HCT116 (cell line): ENCODE measurements at regions not wholly inside any gene's neighbourhood (a gene's known extent, or its start where the extent isn't known, plus 50 kb on each side); places are given as distances from the start of the nearest gene placed in this dataset.

Experiments
- ATAC-seq: fragments of 200-7000 bp; cut with Tn5 transposase; 2 replicates; pipeline ENCODE4 v1.9.1; 2020; ENCODE audit warnings: mild to moderate bottlenecking, moderate library complexity
- BruUV-seq: library from RNA; stranded (reverse); fragments of 400-500 nt; replicated peaks from 2 replicates; lab custom pipeline; 2021; lab: Mats Ljungman, UMichigan
- CTCF ChIA-PET: fragments of 300-600 bp; sonication (Branson Sonifier 250); formaldehyde crosslinking; loops from one replicate; lab custom pipeline; 2021; ENCODE audit warnings: antibody characterized with exemption; lab: Charles Lee
- POLR2A ChIA-PET: fragments of 300-600, 350-600 bp; sonication (Branson Sonifier 250); formaldehyde crosslinking; loops from one replicate; lab custom pipeline; 2021; ENCODE audit warnings: antibody characterized with exemption; lab: Charles Lee
- RAD21 ChIA-PET, 2 experiments: fragments of 300-600 bp; sonication (Branson Sonifier 250); formaldehyde crosslinking; loops; one replicate each; lab custom pipeline; 2023; ENCODE audit warnings: low total read pairs in 2 of 2; ENCODE audit not compliant: uncharacterized antibody in 2 of 2, unreplicated experiment in 2 of 2, low non-redundant PET in 1 of 2; lab: Charles Lee
- DNase-seq: peaks from one replicate; pipeline ENCODE4 v3.0.0-alpha.2; 2010; ENCODE audit warnings: low read depth, low spot score
- H2AFZ ChIP-seq: fragments of 200-600 bp; shearing (Covaris generic), sonication (generic); 2 replicates; pipeline ENCODE4 v1.6.1; 2017; ENCODE audit warnings: low read depth, mixed run types, mixed read lengths, antibody characterized with exemption, low read length; ENCODE audit not compliant: poor library complexity, severe bottlenecking
- H3K27ac ChIP-seq: 2 replicates; pipeline ENCODE4 v1.5.1; 2012; ENCODE audit warnings: low read depth, low read length
- H3K27me3 ChIP-seq: fragments of 200-600 bp; sonication (generic); 2 replicates; pipeline ENCODE4 v1.6.1; 2016; ENCODE audit warnings: mixed run types, low read length, mixed read lengths; ENCODE audit not compliant: insufficient read depth
- H3K36me3 ChIP-seq, 2 experiments: fragments of 200-500 bp in 1 of 2; fragments of 200-600 bp in 1 of 2; sonication (Bioruptor generic) in 1 of 2; sonication (generic) in 1 of 2; 2 replicates each; pipeline versions ENCODE4 v1.5.1 to v1.6.1; 2014 to 2016; ENCODE audit warnings: low read length in 2 of 2, inconsistent platforms in 1 of 2, mixed read lengths in 1 of 2, mixed run types in 1 of 2; ENCODE audit not compliant: insufficient read depth in 2 of 2, control insufficient read depth in 1 of 2
- H3K4me1 ChIP-seq, 2 experiments: fragments of 200-600 bp in 1 of 2; sonication (generic) in 1 of 2; 2 replicates each; pipeline versions ENCODE4 v1.5.1 to v1.6.1; 2012 to 2017; ENCODE audit warnings: low read length in 2 of 2, inconsistent platforms in 1 of 2, mild to moderate bottlenecking in 1 of 2, mixed read lengths in 1 of 2, mixed run types in 1 of 2, moderate library complexity in 1 of 2; ENCODE audit not compliant: insufficient read depth in 2 of 2, control insufficient read depth in 1 of 2
- H3K4me2 ChIP-seq: fragments of 200-600 bp; sonication (generic); 2 replicates; pipeline ENCODE4 v1.6.1; 2017; ENCODE audit warnings: mixed run types, low read length, mixed read lengths
- H3K4me3 ChIP-seq, 2 experiments: fragments of 200-600 bp in 1 of 2; sonication (generic) in 1 of 2; replicated peaks in 1 of 2; 2 replicates each; pipeline ENCODE4 v1.5.1; 2011 to 2016; ENCODE audit warnings: low read length in 2 of 2, control low read depth in 1 of 2, low read depth in 1 of 2, mild to moderate bottlenecking in 1 of 2, mixed read lengths in 1 of 2, mixed run types in 1 of 2
- H3K79me2 ChIP-seq: fragments of 200-600 bp; sonication (generic); 2 replicates; pipeline ENCODE4 v1.6.1; 2017; ENCODE audit warnings: mild to moderate bottlenecking, mixed run types, low read length, moderate library complexity, mixed read lengths; ENCODE audit not compliant: insufficient read depth
- H3K9ac ChIP-seq: fragments of 200-600 bp; sonication (generic); 2 replicates; pipeline ENCODE4 v1.6.1; 2016; ENCODE audit warnings: low read length, mixed read lengths
- H3K9me2 ChIP-seq: fragments of 200-600 bp; sonication (generic), shearing (Covaris generic); 2 replicates; pipeline ENCODE4 v1.6.1; 2017; ENCODE audit warnings: mixed run types, mild to moderate bottlenecking, moderate library complexity; ENCODE audit not compliant: insufficient read depth
- H3K9me3 ChIP-seq, 2 experiments: fragments of 200-500 bp in 1 of 2; fragments of 200-600 bp in 1 of 2; sonication (Bioruptor generic) in 1 of 2; sonication (generic) in 1 of 2; 2 replicates each; pipeline ENCODE4 v1.6.1; 2014 to 2017; ENCODE audit warnings: low read length in 2 of 2, mixed read lengths in 2 of 2, inconsistent platforms in 1 of 2, low read depth in 1 of 2, mild to moderate bottlenecking in 1 of 2, mixed run types in 1 of 2, moderate library complexity in 1 of 2; ENCODE audit not compliant: control insufficient read depth in 1 of 2, insufficient read depth in 1 of 2
- H4K20me1 ChIP-seq: fragments of 200-600 bp; sonication (generic), shearing (Covaris generic); 2 replicates; pipeline ENCODE4 v1.6.1; 2017; ENCODE audit warnings: mixed run types, mild to moderate bottlenecking, moderate library complexity; ENCODE audit not compliant: insufficient read depth
- CTCF ChIP-seq, 3 experiments: fragments of 200-600 bp in 1 of 3; sonication (generic) in 1 of 3; IDR thresholded peaks in 2 of 3; conservative IDR thresholded peaks in 1 of 3; 2 replicates each; pipeline ENCODE4 v1.5.1; 2012 to 2017; ENCODE audit warnings: low read depth in 2 of 3, low read length in 2 of 3, antibody characterized with exemption in 1 of 3, borderline replicate concordance in 1 of 3, control low read depth in 1 of 3, mild to moderate bottlenecking in 1 of 3, mixed read lengths in 1 of 3, mixed run types in 1 of 3, moderate library complexity in 1 of 3; ENCODE audit not compliant: insufficient read depth in 1 of 3
- EGR1 ChIP-seq: IDR thresholded peaks from 2 replicates; pipeline ENCODE4 v1.6.1; 2012; ENCODE audit warnings: low read depth
- ELF1 ChIP-seq: IDR thresholded peaks from 2 replicates; pipeline ENCODE4 v1.6.1; 2012; ENCODE audit warnings: low read depth, borderline replicate concordance
- EZH2 ChIP-seq: fragments of 200-600 bp; sonication (generic); IDR thresholded peaks from 2 replicates; pipeline ENCODE4 v1.6.1; 2017; ENCODE audit warnings: antibody characterized with exemption, mixed run types
- EZH2phosphoT487 ChIP-seq: fragments of 200-600 bp; IDR thresholded peaks from 2 replicates; pipeline ENCODE4 v1.6.1; 2018; ENCODE audit warnings: antibody characterized with exemption, borderline replicate concordance
- FOSL1 ChIP-seq: IDR thresholded peaks from 2 replicates; pipeline ENCODE4 v1.6.1; 2012; ENCODE audit warnings: low read depth
- JUND ChIP-seq: IDR thresholded peaks from 2 replicates; pipeline ENCODE4 v1.6.1; 2012
- MAX ChIP-seq: IDR thresholded peaks from 2 replicates; pipeline ENCODE4 v1.6.1; 2012
- POLR2A ChIP-seq: IDR thresholded peaks from 2 replicates; pipeline ENCODE4 v1.7.0; 2011; ENCODE audit warnings: borderline replicate concordance; ENCODE audit not compliant: insufficient read depth, insufficient read length; ENCODE audit errors: extremely low read depth
- POLR2AphosphoS5 ChIP-seq: IDR thresholded peaks from 2 replicates; pipeline ENCODE4 v1.6.1; 2011; ENCODE audit warnings: mild to moderate bottlenecking, low read depth, low read length, moderate library complexity
- RAD21 ChIP-seq: IDR thresholded peaks from 2 replicates; pipeline ENCODE4 v1.6.1; 2012; ENCODE audit warnings: low read depth, mild to moderate bottlenecking
- SIN3A ChIP-seq: IDR thresholded peaks from 2 replicates; pipeline ENCODE4 v1.6.1; 2012; ENCODE audit warnings: low read depth
- SP1 ChIP-seq: IDR thresholded peaks from 2 replicates; pipeline ENCODE4 v1.6.1; 2012; ENCODE audit warnings: low read depth
- SRF ChIP-seq: IDR thresholded peaks from 2 replicates; pipeline ENCODE4 v1.6.1; 2012; ENCODE audit warnings: low read depth
- TCF7L2 ChIP-seq: IDR thresholded peaks from 2 replicates; pipeline ENCODE4 v1.7.0; 2011; ENCODE audit warnings: borderline replicate concordance, inconsistent platforms; ENCODE audit not compliant: insufficient read depth, insufficient read length; ENCODE audit errors: extremely low read depth
- YY1 ChIP-seq: IDR thresholded peaks from 2 replicates; pipeline ENCODE4 v1.6.1; 2011; ENCODE audit warnings: low read length, low read depth, moderate library complexity, mild to moderate bottlenecking; ENCODE audit not compliant: insufficient replicate concordance; ENCODE audit errors: extremely low read depth
- ZFX ChIP-seq: fragments of 450-650 bp; IDR thresholded peaks from 2 replicates; pipeline ENCODE4 v1.6.1; 2017
- ZNF274 ChIP-seq: fragments of 200-500 bp; sonication (Bioruptor generic); IDR thresholded peaks from 2 replicates; pipeline ENCODE4 v1.6.1; 2014; ENCODE audit warnings: mild to moderate bottlenecking, low read depth, low read length, inconsistent platforms
- intact Hi-C: fragments of 100-400 bp; cut with micrococcal nuclease; formaldehyde crosslinking; loops from 2 replicates; pipeline ENCODE4 v1.10.0; 2022
- TF ChIP-seq, protein P1 (sequence below): IDR thresholded peaks from 2 replicates; pipeline ENCODE4 v1.6.1; 2012; ENCODE audit warnings: low read depth
- TF ChIP-seq, protein P2 (sequence below): IDR thresholded peaks from 2 replicates; pipeline ENCODE4 v1.6.1; 2011; ENCODE audit warnings: mild to moderate bottlenecking, low read length, moderate library complexity; ENCODE audit not compliant: insufficient replicate concordance; ENCODE audit errors: extremely low read depth

DNA sequence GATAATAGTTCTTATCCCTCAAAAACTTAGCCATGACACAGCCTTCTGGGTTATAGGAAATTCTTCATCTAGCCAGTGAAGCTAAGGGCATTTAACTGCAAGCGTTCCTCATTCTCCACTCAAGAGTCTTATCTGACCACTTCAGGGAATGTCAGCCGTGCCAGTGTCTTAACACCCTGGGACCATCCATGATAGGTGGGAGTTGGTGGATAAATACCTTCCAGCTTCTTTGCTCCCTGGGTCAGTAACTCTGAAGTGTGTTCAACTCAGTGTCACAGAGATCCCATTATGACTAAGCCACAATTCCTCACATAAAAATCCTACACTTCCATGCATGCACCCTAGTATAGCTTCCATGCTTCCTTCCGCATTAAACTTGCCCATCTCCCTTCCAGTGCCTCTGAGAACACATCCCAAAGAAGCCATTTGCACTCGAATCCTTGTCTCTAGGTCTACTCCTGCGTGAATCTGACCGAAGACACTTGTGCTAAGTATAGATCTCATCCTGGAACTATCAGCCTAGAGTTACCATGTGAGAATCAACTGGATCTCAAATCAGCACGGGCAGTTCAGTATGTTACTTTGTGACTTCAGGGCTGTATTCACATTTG lies 264.3 kb upstream of the MAF start:
- no peaks in the 10 kb centered on the region for H3K79me2 ChIP-seq
- DNase-seq, result no peak
- POLR2A ChIA-PET, result no interaction called here

More for the DNA sequence above, 264.3 kb upstream of the MAF start:
- H3K4me2 ChIP-seq, result no peak overlapping the region
- H3K27me3 ChIP-seq, result no peaks in the 10 kb centered on the region
- H3K4me3 ChIP-seq, result no peak overlapping the region
- ATAC-seq, result no peak
- H3K36me3 ChIP-seq, result no peaks in the 10 kb centered on the region
- no peaks in the 10 kb centered on the region for H3K9me2 ChIP-seq
- intact Hi-C loops, result no loop called here
- H4K20me1 ChIP-seq, result no peaks in the 10 kb centered on the region
- no TSS peak for BruUV-seq
- ChIA-PET CTCF (no interaction called here), RAD21 (no interaction called here)
- H2AFZ ChIP-seq, result no peak overlapping the region
- H3K9ac ChIP-seq, result no peak overlapping the region
- H3K9me3 ChIP-seq, result peaks cover 47 to 50% of the 10 kb centered on the region in 2 experiments; a peak in 2 of 4 replicates
- H3K27ac ChIP-seq, result no peak overlapping the region
- no peaks in the 10 kb centered on the region for H3K4me1 ChIP-seq
- no peak for TF ChIP-seq YY1
- TF ChIP-seq ZFX, result no peak
- no peak for TF ChIP-seq SP1
- no peak for TF ChIP-seq JUND
- TF ChIP-seq POLR2AphosphoS5, result no peak
- no peak for TF ChIP-seq EZH2phosphoT487
- TF ChIP-seq, protein P1, sequence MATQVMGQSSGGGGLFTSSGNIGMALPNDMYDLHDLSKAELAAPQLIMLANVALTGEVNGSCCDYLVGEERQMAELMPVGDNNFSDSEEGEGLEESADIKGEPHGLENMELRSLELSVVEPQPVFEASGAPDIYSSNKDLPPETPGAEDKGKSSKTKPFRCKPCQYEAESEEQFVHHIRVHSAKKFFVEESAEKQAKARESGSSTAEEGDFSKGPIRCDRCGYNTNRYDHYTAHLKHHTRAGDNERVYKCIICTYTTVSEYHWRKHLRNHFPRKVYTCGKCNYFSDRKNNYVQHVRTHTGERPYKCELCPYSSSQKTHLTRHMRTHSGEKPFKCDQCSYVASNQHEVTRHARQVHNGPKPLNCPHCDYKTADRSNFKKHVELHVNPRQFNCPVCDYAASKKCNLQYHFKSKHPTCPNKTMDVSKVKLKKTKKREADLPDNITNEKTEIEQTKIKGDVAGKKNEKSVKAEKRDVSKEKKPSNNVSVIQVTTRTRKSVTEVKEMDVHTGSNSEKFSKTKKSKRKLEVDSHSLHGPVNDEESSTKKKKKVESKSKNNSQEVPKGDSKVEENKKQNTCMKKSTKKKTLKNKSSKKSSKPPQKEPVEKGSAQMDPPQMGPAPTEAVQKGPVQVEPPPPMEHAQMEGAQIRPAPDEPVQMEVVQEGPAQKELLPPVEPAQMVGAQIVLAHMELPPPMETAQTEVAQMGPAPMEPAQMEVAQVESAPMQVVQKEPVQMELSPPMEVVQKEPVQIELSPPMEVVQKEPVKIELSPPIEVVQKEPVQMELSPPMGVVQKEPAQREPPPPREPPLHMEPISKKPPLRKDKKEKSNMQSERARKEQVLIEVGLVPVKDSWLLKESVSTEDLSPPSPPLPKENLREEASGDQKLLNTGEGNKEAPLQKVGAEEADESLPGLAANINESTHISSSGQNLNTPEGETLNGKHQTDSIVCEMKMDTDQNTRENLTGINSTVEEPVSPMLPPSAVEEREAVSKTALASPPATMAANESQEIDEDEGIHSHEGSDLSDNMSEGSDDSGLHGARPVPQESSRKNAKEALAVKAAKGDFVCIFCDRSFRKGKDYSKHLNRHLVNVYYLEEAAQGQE, result no peak
- no peak for TF ChIP-seq POLR2A
- no peak for TF ChIP-seq SIN3A
- no peak for TF ChIP-seq RAD21
- TF ChIP-seq FOSL1, result no peak
- TF ChIP-seq EZH2, result no peak
- TF ChIP-seq, protein P2, sequence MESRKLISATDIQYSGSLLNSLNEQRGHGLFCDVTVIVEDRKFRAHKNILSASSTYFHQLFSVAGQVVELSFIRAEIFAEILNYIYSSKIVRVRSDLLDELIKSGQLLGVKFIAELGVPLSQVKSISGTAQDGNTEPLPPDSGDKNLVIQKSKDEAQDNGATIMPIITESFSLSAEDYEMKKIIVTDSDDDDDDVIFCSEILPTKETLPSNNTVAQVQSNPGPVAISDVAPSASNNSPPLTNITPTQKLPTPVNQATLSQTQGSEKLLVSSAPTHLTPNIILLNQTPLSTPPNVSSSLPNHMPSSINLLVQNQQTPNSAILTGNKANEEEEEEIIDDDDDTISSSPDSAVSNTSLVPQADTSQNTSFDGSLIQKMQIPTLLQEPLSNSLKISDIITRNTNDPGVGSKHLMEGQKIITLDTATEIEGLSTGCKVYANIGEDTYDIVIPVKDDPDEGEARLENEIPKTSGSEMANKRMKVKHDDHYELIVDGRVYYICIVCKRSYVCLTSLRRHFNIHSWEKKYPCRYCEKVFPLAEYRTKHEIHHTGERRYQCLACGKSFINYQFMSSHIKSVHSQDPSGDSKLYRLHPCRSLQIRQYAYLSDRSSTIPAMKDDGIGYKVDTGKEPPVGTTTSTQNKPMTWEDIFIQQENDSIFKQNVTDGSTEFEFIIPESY, result no peak
- no peak for TF ChIP-seq ZNF274
- no peak for TF ChIP-seq ELF1
- no peak for TF ChIP-seq TCF7L2
- no peak for TF ChIP-seq SRF
- no peak for TF ChIP-seq CTCF (IDR thresholded peaks at IDR 0.05 in 2 of 3, conservative IDR thresholded peaks at IDR 0.05 in 1 of 3; ENCODE audit: borderline replicate concordance in 1 of 3, insufficient read depth in 1 of 3, low read depth in 2 of 3, low read length in 2 of 3)
- no peak for TF ChIP-seq EGR1
- no peak for TF ChIP-seq MAX
